GM13977 (cell line): ENCODE measurements at regions not wholly inside any gene's neighbourhood (a gene's known extent, or its start where the extent isn't known, plus 50 kb on each side); places are given as distances from the start of the nearest gene placed in this dataset.
"Not testable (repeated sequence)": the region's sequence is repeated elsewhere in the genome, so short reads cannot be mapped to it uniquely, and the experiment has no call there.

ENCODE experiments used
- DNase-seq: peaks from one replicate; pipeline ENCODE4 v3.0.0; 2012; ENCODE audit warnings: low spot score
- CTCF ChIP-seq: IDR thresholded peaks from 2 replicates; pipeline ENCODE4 v1.5.1; 2012; ENCODE audit warnings: mild to moderate bottlenecking, control low read depth; ENCODE audit not compliant: insufficient read depth; ENCODE audit errors: extremely low read depth, missing control alignments
- in situ Hi-C: fragments of 300-500 bp; cut with MboI; formaldehyde crosslinking; loops from one replicate; pipeline ENCODE4 v1.12.0; 2022; ENCODE audit warnings: low sequenced_read_pairs, low pct_unique_long_range_greater_than_20kb, mixed read lengths, inconsistent platforms; ENCODE audit not compliant: unreplicated experiment

- in situ Hi-C loops, result no loop called here
- TF ChIP-seq CTCF, result no peak
- no peak for DNase-seq
Observed at GRCh38 chr17:63282455-63282854, 163.7 kb downstream of the CYB561 start.

GRCh38 chr17:63285551-63285950, 160.6 kb downstream of the CYB561 start:
- DNase-seq, result no peak
- in situ Hi-C loops, result no loop called here
- TF ChIP-seq CTCF, result no peak

- no peak for TF ChIP-seq CTCF
- no peak for DNase-seq
- in situ Hi-C loops, result no loop called here
Observed at GRCh38 chr17:63286254-63286653, 159.9 kb downstream of the CYB561 start.

GRCh38 chr17:63287006-63287405, 159.1 kb downstream of the CYB561 start:
- in situ Hi-C loops, DNase-seq: not testable (repeated sequence)

- in situ Hi-C loops, result no loop called here
- no peak for TF ChIP-seq CTCF
- no peak for DNase-seq
Observed at GRCh38 chr17:63289931-63290330, 156.2 kb downstream of the CYB561 start.

GRCh38 chr17:63290351-63290750, 155.8 kb downstream of the CYB561 start:
- TF ChIP-seq CTCF, result no peak
- DNase-seq, result no peak
- in situ Hi-C loops, result no loop called here

GRCh38 chr17:63290784-63291183, 155.3 kb downstream of the CYB561 start:
- TF ChIP-seq CTCF, result no peak
- DNase-seq, result no peak
- in situ Hi-C loops, result no loop called here
